HG02571 (cell line): ENCODE measurements at regions not wholly inside any gene's neighbourhood (a gene's known extent, or its start where the extent isn't known, plus 50 kb on each side); places are given as distances from the start of the nearest gene placed in this dataset.

Experiments used
- ATAC-seq: cut with Tn5 transposase; IDR thresholded peaks from one replicate; pipeline ENCODE4 v1.9.1; 2021; ENCODE audit warnings: mild to moderate bottlenecking, moderate library complexity; ENCODE audit not compliant: unreplicated experiment

GRCh38 chr12:60834372-60834771 is 1238.5 kb downstream of the SLC16A7 start:
- no peak for ATAC-seq

- ATAC-seq, result no peak
Observed at GRCh38 chr12:60834806-60835205, 1239.0 kb downstream of the SLC16A7 start.

GRCh38 chr12:60836651-60837050 is 1240.8 kb downstream of the SLC16A7 start:
- ATAC-seq, result no peak

DNA sequence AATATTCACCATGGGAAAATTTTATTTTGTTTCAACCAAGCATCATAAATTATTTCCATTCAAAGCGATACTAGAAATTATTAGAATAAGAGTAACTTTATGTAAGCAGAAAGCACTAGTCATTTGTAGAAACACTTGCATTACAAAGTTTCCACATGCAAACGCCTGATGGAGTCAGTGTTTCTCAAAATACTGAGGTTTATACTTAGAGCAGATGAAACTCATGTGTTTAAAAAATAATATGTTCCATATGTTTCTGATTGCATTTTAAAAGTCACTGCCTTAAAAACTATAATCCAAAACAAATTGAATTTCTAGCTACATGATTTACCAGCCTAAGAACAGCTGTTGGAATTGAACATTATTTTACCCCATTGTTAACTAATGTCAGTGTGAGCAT is 1246.4 kb downstream of the SLC16A7 start:
- ATAC-seq, result no peak

GRCh38 chr12:60844101-60844500 is 1248.3 kb downstream of the SLC16A7 start:
- ATAC-seq, result no peak

DNA sequence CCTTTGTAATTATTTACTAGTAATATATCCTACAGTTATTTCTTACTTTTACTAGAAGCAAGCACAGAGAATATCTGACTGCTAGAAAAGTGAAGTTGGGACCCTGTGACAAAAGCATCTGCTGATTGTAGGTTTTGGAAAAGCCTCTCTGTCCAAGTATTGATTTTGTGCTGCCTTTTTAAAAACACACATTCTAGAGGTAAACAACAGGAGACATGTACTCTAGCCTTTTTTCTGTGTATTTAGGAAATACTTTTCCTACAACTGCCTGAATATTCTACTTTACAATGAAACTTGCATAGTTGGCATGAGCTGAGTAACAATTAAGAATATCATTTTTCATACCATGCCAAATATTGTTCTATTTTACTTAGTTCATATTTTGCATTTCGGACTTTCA is 1249.0 kb downstream of the SLC16A7 start:
- no peak for ATAC-seq

DNA sequence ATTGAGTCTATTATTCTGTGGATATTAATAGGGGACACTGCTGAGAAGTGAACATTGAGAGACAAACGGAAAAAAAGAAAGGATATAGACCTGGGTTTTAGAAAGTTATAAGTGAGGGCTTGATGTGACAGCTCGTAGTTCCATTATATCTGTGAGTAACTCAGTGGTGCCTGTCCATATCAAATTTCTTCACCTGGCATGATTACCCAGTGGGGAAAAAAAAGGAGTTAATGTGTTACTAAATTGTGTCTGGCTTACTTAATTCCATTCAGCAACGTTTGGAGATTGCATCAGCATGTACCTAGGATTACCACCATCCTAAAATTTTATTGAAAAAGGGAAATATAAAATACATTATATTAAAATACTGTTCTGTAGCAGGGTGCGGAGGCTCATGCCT is 1249.9 kb downstream of the SLC16A7 start:
- no peak for ATAC-seq

DNA sequence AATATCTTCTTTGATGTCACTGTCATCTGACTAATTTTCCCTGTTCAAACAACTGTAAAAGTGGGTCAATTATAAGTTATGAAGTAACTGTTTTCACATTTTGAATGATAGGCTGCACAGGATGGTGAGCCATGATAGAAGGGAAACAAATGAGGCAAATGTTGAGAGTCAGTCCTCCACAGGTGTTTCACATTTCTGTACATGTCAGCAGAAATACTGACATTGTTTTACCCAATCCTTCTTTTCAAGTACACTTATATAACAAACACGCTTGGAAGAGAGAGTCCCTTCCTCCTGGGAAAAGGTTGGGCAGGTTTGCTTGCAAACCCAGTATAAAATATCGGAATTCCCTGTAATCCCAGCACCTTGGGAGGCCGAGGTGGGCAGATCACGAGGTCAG is 1251.5 kb downstream of the SLC16A7 start:
- ATAC-seq, result no peak

GRCh38 chr12:60849723-60850122 is 1253.9 kb downstream of the SLC16A7 start:
- no peak for ATAC-seq

GRCh38 chr12:60853407-60853806 is 1257.6 kb downstream of the SLC16A7 start:
- no peak for ATAC-seq

- no peak for ATAC-seq
Observed at GRCh38 chr12:60863421-60863820, 1267.6 kb downstream of the SLC16A7 start.

GRCh38 chr12:60872219-60872618 is 1276.4 kb downstream of the SLC16A7 start:
- no peak for ATAC-seq

GRCh38 chr12:60872850-60873713 is 1277.3 kb downstream of the SLC16A7 start:
- no peak for ATAC-seq

DNA sequence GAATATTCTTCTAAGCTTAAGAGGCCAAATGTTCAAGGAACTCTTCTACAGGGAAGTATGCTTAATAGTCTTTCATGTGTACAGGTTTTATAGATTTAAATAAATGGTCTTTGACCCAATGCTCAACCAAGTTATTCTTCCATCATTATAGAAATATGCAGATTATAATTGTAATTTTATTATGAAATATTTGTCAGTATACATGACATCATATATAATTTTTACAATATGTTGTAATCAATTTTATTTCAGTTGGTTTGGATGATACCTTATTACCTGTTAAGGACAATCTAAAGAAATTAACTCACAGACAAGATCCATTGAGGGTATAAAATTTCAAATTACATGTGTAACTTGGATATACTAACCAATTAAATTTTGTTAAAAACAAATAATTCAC is 1278.3 kb downstream of the SLC16A7 start:
- no peak for ATAC-seq

DNA sequence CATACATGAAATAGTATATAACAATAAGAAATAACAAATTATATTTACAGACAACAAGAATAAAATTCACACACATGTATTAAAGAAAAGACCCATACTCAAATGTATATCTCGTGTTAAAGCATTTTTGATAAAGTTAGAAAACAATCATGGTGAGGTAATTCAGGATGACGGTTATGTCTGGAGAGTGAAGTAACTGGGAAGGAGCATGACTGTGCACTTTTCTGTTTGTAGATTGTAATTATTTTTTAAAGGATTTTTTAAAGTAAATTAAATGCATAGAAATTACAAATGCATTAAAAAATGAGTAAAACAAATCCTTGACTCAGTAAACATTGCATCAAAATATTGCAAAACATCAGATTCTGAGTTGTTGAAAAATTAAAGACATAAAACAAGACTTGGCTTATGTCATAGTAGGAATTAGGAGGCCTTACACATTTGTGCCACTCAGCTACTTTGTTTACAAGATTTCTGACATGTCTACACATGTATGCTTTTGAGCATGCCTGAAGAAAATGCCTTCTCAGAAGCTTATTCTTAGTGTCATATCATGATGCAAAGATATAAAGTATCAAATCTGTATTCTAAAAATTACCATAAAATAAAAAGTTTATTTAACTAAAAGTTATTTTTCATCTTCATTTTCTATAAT is 1325.1 kb downstream of the SLC16A7 start:
- no peak for ATAC-seq

- ATAC-seq, result no peak
Observed at GRCh38 chr12:60921541-60921940, 1325.7 kb downstream of the SLC16A7 start.

DNA sequence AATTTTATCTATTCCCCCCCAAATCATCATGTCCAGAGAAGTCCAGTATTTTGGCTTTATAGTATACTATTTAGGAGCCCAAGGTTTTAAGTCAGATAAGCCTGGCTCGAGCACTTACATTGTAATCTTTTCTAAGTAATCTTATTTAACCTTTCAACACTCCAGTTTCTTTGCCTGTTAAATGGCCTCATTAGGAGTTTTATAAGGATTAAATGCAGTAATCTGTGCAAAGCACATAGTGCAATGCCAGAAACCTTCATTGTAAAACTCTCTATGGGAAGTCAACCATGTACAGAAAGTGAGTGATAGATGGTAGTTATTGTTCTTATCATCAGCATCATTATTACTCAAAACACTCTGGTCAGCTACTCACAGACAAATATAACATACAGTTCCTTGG is 1330.4 kb downstream of the SLC16A7 start:
- ATAC-seq, result no peak

DNA sequence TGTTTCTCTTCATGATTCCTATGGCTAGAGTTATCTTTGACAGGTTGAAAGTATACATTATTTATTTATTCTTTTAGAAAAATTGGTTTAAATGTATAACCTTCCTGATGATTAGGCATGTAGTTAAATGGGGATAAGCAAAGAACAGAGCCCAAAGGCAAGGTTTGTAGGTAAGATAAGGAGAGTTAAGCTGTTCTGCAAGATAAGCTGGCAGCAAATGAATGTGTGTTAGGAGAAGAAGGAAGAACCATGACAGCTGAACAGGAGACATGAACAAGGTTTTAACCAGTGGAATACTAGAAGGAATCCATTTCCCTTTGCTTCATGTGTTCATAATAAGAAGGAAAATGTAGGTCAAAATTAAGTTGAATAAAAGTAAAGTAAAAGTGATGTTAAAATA is 1330.1 kb upstream of the USP15 start:
- ATAC-seq, result no peak

DNA sequence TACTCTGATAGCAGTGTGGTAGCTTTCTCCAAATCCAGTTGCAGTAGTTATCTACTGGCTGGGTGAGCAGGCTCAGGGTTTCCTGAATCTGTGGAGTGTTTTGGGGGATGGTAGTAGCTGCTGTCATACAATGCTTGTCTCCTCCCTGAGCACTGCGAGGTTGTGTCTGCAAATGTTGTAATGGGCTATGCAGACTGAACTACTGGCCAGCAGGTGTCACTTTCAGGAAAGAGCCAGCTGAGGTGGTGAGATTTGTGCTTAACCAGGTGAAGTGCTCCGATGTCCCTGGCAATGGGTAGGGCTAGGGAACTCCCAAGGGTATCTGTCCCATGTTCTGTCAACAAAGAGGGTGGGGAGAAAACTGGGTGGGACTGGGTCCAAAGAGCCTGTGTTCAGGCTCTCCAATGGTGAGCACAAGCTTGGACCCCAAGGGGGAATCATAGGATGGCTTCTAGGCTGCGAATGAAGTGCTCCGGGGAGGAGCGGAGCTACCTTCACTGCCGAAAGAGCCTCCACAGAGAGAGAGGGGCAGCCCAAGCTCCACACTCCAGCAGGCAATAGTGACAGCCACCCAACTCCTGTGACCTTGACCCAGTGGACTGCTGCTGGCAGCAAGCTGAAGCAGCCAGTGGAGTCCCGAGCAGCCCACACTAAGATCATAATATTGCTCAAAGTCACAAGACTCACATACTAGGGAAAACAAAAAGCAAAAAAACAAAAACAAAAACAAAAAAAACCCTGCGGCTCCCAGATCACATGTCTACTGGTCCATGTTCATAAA is 1324.0 kb upstream of the USP15 start:
- ATAC-seq, result no peak

GRCh38 chr12:60947533-60947932 is 1312.7 kb upstream of the USP15 start:
- no peak for ATAC-seq

DNA sequence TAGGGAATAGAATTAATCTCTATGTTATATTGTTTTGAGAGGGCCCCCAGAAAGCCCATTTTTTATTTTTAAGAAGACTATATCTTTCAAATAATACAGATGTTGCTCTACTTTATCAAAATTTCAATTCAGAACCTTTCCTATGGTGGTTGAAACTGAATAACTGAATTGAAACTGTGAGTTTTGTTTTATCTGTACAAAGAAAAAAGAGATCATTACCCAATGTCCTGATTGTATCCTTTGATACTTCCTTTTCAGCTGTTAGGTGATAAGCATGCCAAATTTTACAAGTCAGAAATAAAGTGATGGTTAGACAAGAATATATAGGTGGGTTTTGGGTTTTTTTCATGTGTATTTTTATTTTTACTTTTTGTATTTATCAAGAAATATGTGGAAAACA is 1293.1 kb upstream of the USP15 start:
- ATAC-seq, result no peak

DNA sequence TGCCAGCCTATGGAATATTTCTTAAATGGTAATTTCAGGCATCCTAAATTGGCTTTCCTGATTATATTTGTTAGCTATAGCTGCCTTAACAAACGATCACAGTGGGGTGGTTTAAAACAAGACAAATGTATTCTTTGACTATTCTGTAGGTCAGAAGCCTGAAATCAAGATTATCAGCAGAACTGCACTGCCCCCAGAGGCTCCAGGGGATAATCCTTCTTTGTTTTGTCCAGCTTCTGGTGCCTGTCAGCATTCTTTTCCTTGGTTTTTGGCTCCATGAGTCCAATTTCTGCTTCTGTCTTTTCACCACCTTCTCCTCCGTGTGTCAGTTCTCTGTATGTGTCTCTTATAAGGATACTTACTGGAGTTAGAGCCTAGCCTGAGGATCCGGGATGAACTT is 1282.2 kb upstream of the USP15 start:
- no peak for ATAC-seq
